Keratinocyte (primary cell): ENCODE measurements at regions not wholly inside any gene's neighbourhood (a gene's known extent, or its start where the extent isn't known, plus 50 kb on each side); places are given as distances from the start of the nearest gene placed in this dataset.

ENCODE experiments used
- EZH2 ChIP-seq: IDR thresholded peaks from one replicate; pipeline ENCODE4 v1.6.1; 2012; ENCODE audit warnings: inconsistent platforms, mild to moderate bottlenecking, low read length, moderate library complexity
- TF ChIP-seq, protein P1 (sequence below), 3 experiments: IDR thresholded peaks in 1 of 3; conservative IDR thresholded peaks in 1 of 3; optimal IDR thresholded peaks in 1 of 3; 2 replicates in 2 of 3; 3 replicates in 1 of 3; pipeline versions ENCODE3 to v1.5.1; 2011; ENCODE audit warnings: low read length in 3 of 3, mild to moderate bottlenecking in 3 of 3, moderate library complexity in 2 of 3, control low read depth in 1 of 3, inconsistent platforms in 1 of 3; ENCODE audit not compliant: insufficient read depth in 2 of 3; ENCODE audit errors: extremely low read depth in 1 of 3

DNA sequence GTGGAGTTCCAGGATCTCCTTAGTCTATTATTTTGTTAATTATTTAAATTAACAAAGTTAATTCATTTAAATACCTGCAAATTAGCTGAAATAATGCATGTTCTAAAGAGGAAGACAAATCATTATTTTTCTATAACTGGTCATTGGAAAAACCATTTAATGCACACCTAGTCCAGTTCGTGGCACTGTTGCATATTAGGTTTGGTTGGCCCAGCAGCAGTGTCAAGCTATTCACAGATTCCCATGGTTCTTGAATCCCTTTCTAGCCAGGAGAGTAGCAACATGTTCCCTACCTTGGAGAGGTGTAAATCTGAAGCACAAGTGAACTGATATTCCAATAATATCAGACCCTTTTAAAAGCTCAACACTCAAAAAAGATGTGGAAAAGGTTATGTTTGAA lies 155.2 kb downstream of the TMEM161B start:
- TF ChIP-seq, protein P1, sequence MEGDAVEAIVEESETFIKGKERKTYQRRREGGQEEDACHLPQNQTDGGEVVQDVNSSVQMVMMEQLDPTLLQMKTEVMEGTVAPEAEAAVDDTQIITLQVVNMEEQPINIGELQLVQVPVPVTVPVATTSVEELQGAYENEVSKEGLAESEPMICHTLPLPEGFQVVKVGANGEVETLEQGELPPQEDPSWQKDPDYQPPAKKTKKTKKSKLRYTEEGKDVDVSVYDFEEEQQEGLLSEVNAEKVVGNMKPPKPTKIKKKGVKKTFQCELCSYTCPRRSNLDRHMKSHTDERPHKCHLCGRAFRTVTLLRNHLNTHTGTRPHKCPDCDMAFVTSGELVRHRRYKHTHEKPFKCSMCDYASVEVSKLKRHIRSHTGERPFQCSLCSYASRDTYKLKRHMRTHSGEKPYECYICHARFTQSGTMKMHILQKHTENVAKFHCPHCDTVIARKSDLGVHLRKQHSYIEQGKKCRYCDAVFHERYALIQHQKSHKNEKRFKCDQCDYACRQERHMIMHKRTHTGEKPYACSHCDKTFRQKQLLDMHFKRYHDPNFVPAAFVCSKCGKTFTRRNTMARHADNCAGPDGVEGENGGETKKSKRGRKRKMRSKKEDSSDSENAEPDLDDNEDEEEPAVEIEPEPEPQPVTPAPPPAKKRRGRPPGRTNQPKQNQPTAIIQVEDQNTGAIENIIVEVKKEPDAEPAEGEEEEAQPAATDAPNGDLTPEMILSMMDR (optimal IDR thresholded peaks at IDR 0.05 in 1 of 3, IDR thresholded peaks at IDR 0.05 in 1 of 3, conservative IDR thresholded peaks at IDR 0.05 in 1 of 3; ENCODE audit: extremely low read depth in 1 of 3, insufficient read depth in 2 of 3, low read length in 3 of 3) = no peak
- no peak for TF ChIP-seq EZH2
